Gastrocnemius medialis (tissue), 4 donors: ENCODE measurements at regions not wholly inside any gene's neighbourhood (a gene's known extent, or its start where the extent isn't known, plus 50 kb on each side); places are given as distances from the start of the nearest gene placed in this dataset.

Source experiments
- CTCF ChIP-seq, 5 experiments: fragments of 450-650 bp in 3 of 5; fragments of 200-600 bp in 2 of 5; sonication (generic) in 2 of 5; IDR thresholded peaks in 4 of 5; conservative IDR thresholded peaks in 1 of 5; 1 replicate in 4 of 5; 2 replicates in 1 of 5; pipeline ENCODE4 v1.5.1; 2016 to 2019; ENCODE audit warnings: antibody characterized with exemption in 5 of 5, mild to moderate bottlenecking in 3 of 5, moderate library complexity in 3 of 5
- POLR2A ChIP-seq, 2 donors: fragments of 450-650 bp; IDR thresholded peaks; one replicate each; pipeline ENCODE4 v1.6.1; 2017; ENCODE audit warnings: antibody characterized with exemption in 2 of 2, mild to moderate bottlenecking in 2 of 2, moderate library complexity in 2 of 2

- TF ChIP-seq CTCF (IDR thresholded peaks at IDR 0.05 in 4 of 5, conservative IDR thresholded peaks at IDR 0.05 in 1 of 5), result no peak
- no peak for TF ChIP-seq POLR2A (IDR thresholded peaks at IDR 0.05)
These were observed 312.9 kb upstream of the ARID1B start for GRCh38 chr6:156464100-156464878.
